WTC11 (cell line): ENCODE measurements at regions not wholly inside any gene's neighbourhood (a gene's known extent, or its start where the extent isn't known, plus 50 kb on each side); places are given as distances from the start of the nearest gene placed in this dataset.

Source experiments
- ELF4 ChIP-seq: sonication (generic); formaldehyde crosslinking; IDR thresholded peaks from 2 replicates; pipeline ENCODE4 v1.8.1; 2022; ENCODE audit warnings: low read depth, mild to moderate bottlenecking, moderate library complexity, missing genetic modification reagents
- ETV6 ChIP-seq: sonication (generic); formaldehyde crosslinking; IDR thresholded peaks from 2 replicates; pipeline ENCODE4 v1.8.1; 2022; ENCODE audit warnings: mild to moderate bottlenecking, missing genetic modification reagents
- HMGA2 ChIP-seq: fragments of 250-450 bp; sonication (Bioruptor Pico); IDR thresholded peaks from 2 replicates; pipeline ENCODE4 v1.4.0; 2021; ENCODE audit warnings: mild to moderate bottlenecking, moderate library complexity
- JUN ChIP-seq: sonication (generic); formaldehyde crosslinking; IDR thresholded peaks from 2 replicates; pipeline ENCODE4 v1.8.0; 2023; ENCODE audit warnings: mild to moderate bottlenecking, missing genetic modification reagents
- ZNF232 ChIP-seq: sonication (generic); formaldehyde crosslinking; IDR thresholded peaks from 2 replicates; pipeline ENCODE4 v1.8.0; 2022; ENCODE audit warnings: mild to moderate bottlenecking, missing genetic modification reagents
- TF ChIP-seq, protein P1 (sequence below): fragments of 200-600 bp; IDR thresholded peaks from 2 replicates; pipeline ENCODE4 v1.8.0; 2022; ENCODE audit warnings: antibody characterized with exemption
- TF ChIP-seq, protein P2 (sequence below): sonication (generic); formaldehyde crosslinking; IDR thresholded peaks from 2 replicates; pipeline ENCODE4 v1.8.1; 2022; ENCODE audit warnings: low read depth, mild to moderate bottlenecking, moderate library complexity, missing genetic modification reagents, borderline replicate concordance
- TF ChIP-seq, protein P3 (sequence below): sonication (generic); formaldehyde crosslinking; IDR thresholded peaks from 2 replicates; pipeline ENCODE4 v1.8.1; 2023; ENCODE audit warnings: mild to moderate bottlenecking, missing genetic modification reagents, moderate library complexity

DNA sequence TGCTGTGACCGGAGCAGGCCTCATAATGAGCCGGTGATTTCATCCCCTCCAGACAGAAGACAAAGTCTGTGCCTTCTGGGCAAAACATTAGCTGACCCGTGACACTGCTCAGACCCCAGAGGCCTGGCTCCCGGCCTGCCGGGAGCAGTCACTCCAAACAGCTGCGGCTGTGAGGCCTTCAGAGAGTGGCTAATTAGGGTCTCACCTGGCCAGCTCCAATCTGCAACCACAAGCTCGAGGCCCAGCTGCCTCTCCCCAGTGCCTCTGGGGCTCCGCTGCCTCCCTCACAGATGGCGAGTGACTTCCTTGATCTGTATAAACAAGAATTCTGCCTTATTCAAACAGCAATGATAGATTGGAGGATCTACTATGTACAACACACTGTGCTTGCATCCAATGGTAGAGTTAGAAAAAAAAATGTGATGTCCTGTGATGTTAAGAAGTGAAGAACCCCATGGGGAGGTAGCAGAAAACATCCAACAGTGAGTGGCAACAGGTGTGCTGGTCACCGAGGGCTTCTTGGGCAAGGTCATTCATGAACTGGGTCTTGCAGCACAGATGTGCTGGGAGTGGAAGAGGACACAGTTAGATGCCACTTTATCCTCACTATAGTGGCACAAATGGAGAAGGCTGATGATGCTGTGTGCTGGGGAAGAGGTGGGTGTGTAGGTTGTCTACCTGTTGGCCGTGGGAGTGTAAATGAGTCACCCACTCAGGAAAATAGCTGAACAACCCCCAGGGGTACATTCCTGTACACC is 98.2 kb upstream of the ASAP2 start:
- no peak for TF ChIP-seq JUN (CRISPR knock-in tag)
- TF ChIP-seq, protein P1, sequence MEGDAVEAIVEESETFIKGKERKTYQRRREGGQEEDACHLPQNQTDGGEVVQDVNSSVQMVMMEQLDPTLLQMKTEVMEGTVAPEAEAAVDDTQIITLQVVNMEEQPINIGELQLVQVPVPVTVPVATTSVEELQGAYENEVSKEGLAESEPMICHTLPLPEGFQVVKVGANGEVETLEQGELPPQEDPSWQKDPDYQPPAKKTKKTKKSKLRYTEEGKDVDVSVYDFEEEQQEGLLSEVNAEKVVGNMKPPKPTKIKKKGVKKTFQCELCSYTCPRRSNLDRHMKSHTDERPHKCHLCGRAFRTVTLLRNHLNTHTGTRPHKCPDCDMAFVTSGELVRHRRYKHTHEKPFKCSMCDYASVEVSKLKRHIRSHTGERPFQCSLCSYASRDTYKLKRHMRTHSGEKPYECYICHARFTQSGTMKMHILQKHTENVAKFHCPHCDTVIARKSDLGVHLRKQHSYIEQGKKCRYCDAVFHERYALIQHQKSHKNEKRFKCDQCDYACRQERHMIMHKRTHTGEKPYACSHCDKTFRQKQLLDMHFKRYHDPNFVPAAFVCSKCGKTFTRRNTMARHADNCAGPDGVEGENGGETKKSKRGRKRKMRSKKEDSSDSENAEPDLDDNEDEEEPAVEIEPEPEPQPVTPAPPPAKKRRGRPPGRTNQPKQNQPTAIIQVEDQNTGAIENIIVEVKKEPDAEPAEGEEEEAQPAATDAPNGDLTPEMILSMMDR: no peak
- no peak for TF ChIP-seq HMGA2 (CRISPR knock-in tag)
- TF ChIP-seq ETV6 (CRISPR knock-in tag): no peak
- TF ChIP-seq, protein P2, sequence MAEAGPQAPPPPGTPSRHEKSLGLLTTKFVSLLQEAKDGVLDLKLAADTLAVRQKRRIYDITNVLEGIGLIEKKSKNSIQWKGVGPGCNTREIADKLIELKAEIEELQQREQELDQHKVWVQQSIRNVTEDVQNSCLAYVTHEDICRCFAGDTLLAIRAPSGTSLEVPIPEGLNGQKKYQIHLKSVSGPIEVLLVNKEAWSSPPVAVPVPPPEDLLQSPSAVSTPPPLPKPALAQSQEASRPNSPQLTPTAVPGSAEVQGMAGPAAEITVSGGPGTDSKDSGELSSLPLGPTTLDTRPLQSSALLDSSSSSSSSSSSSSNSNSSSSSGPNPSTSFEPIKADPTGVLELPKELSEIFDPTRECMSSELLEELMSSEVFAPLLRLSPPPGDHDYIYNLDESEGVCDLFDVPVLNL (CRISPR knock-in tag): no peak
- TF ChIP-seq ZNF232 (CRISPR knock-in tag): no peak
- TF ChIP-seq, protein P3, sequence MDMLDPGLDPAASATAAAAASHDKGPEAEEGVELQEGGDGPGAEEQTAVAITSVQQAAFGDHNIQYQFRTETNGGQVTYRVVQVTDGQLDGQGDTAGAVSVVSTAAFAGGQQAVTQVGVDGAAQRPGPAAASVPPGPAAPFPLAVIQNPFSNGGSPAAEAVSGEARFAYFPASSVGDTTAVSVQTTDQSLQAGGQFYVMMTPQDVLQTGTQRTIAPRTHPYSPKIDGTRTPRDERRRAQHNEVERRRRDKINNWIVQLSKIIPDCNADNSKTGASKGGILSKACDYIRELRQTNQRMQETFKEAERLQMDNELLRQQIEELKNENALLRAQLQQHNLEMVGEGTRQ (CRISPR knock-in tag): no peak
- no peak for TF ChIP-seq ELF4 (CRISPR knock-in tag)
